ENCODE measurements at regions not wholly inside any gene's neighbourhood (a gene's known extent, or its start where the extent isn't known, plus 50 kb on each side); places are given as distances from the start of the nearest gene placed in this dataset.

DNA sequence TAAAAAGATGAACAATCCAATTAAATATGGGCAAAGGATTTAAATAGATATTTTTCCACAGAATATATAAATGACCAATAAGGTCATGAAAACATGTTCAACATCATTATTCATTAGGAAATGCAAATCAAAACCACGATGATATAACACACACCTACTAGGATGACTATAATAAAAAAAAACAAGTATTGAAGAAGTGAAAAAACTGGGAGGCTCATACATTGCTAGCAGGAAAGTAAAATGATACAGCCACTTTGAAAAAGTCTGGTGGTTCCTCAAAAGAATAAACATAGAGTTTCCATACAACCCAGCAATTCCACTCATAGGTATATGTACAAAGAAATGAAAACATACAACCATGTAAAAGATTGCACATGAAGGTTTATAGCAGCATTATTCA is 75.7 kb upstream of the RAB4A start:
- no peak overlapping the region for H3K4me2 ChIP-seq (replicated peaks; ENCODE audit: extremely low read depth, low read length, poor library complexity, severe bottlenecking)
- no peak for TF ChIP-seq CTCF (IDR thresholded peaks at IDR 0.05)
- no peak overlapping the region for H3K4me3 ChIP-seq (replicated peaks in 1 of 3; ENCODE audit: low read depth in 2 of 3, low read length in 3 of 3)
- H4K20me1 ChIP-seq (ENCODE audit: insufficient read depth, low read length), result no peaks in the 10 kb centered on the region
- no peak overlapping the region for H2AFZ ChIP-seq (ENCODE audit: insufficient read depth, low read depth, low read length, poor library complexity, severe bottlenecking)
- Mint-ChIP-seq H3K27me3 (ENCODE audit: low read depth in 3 of 3) (peaks cover 0 to 2% (median 0%) of the 10 kb centered on the region in 3 donors), H3K4me1 (peaks cover 46% of the 10 kb centered on the region), H3K9me3 (peaks cover 0 to 5% (median 0%) of the 10 kb centered on the region in 7 donors), H3K4me3 (no peak overlapping the region), H3K27ac (peak overlapping the region in 3 of 7 donors; percentile 2 to 54 (median 12)), H3K36me3 (no peaks in the 10 kb centered on the region)
- H3K27me3 ChIP-seq (ENCODE audit: control insufficient read depth in 2 of 2, insufficient read depth in 2 of 2, low read length in 2 of 2), result no peaks in the 10 kb centered on the region
- no peak overlapping the region for H3K9ac ChIP-seq (ENCODE audit: insufficient read depth, low read length, poor library complexity, severe bottlenecking)
- peak in 1 of 3 donors; percentile 17 for DNase-seq
- intact Hi-C loops (cut with micrococcal nuclease), result no loop called here
- no CpG with 5 or more reads among the region's 1 CpG for WGBS (ENCODE audit: insufficient coverage)
- no peaks in the 10 kb centered on the region for H3K36me3 ChIP-seq (replicated peaks in 1 of 2; ENCODE audit: control insufficient read depth in 1 of 2, insufficient read depth in 2 of 2, low read length in 2 of 2)
- H3K9me3 ChIP-seq (replicated peaks in 1 of 2; ENCODE audit: control insufficient read depth in 1 of 2, insufficient read depth in 1 of 2, low read length in 2 of 2), result no peaks in the 10 kb centered on the region
- H3K79me2 ChIP-seq (ENCODE audit: insufficient read depth, low read length), result no peaks in the 10 kb centered on the region
- H3K4me1 ChIP-seq (ENCODE audit: control insufficient read depth in 1 of 2, insufficient read depth in 2 of 2, low read length in 2 of 2), result peaks cover 39 to 58% of the 10 kb centered on the region in 2 donors
- no peak overlapping the region for H3K27ac ChIP-seq (ENCODE audit: low read depth in 1 of 2, low read length in 2 of 2)

- no peak overlapping the region for H2AFZ ChIP-seq (ENCODE audit: insufficient read depth, low read depth, low read length, poor library complexity, severe bottlenecking)
- DNase-seq, result no peak
- no peak overlapping the region for H3K9ac ChIP-seq (ENCODE audit: insufficient read depth, low read length, poor library complexity, severe bottlenecking)
- H3K4me3 ChIP-seq (replicated peaks in 1 of 3; ENCODE audit: low read depth in 2 of 3, low read length in 3 of 3), result no peak overlapping the region
- Mint-ChIP-seq H3K9me3 (peaks cover 0 to 5% (median 0%) of the 10 kb centered on the region in 7 donors), H3K27ac (peak overlapping the region in 3 of 7 donors; percentile 13 to 86 (median 25)), H3K4me1 (peaks cover 38% of the 10 kb centered on the region), H3K4me3 (no peak overlapping the region), H3K27me3 (ENCODE audit: low read depth in 3 of 3) (no peaks in the 10 kb centered on the region), H3K36me3 (peaks cover 0 to 2% of the 10 kb centered on the region in 2 donors)
- H3K79me2 ChIP-seq (ENCODE audit: insufficient read depth, low read length), result no peaks in the 10 kb centered on the region
- TF ChIP-seq CTCF (IDR thresholded peaks at IDR 0.05), result no peak
- intact Hi-C loops (cut with micrococcal nuclease), result no loop called here
- H3K4me2 ChIP-seq (replicated peaks; ENCODE audit: extremely low read depth, low read length, poor library complexity, severe bottlenecking), result no peak overlapping the region
- H3K9me3 ChIP-seq (replicated peaks in 1 of 2; ENCODE audit: control insufficient read depth in 1 of 2, insufficient read depth in 1 of 2, low read length in 2 of 2), result no peaks in the 10 kb centered on the region
- H3K27me3 ChIP-seq (ENCODE audit: control insufficient read depth in 2 of 2, insufficient read depth in 2 of 2, low read length in 2 of 2), result no peaks in the 10 kb centered on the region
- H3K4me1 ChIP-seq (ENCODE audit: control insufficient read depth in 1 of 2, insufficient read depth in 2 of 2, low read length in 2 of 2), result peaks cover 30 to 48% of the 10 kb centered on the region in 2 donors
- H3K27ac ChIP-seq (ENCODE audit: low read depth in 1 of 2, low read length in 2 of 2), result no peak overlapping the region
- H4K20me1 ChIP-seq (ENCODE audit: insufficient read depth, low read length), result no peaks in the 10 kb centered on the region
- H3K36me3 ChIP-seq (replicated peaks in 1 of 2; ENCODE audit: control insufficient read depth in 1 of 2, insufficient read depth in 2 of 2, low read length in 2 of 2), result no peaks in the 10 kb centered on the region
- 97% methylated on average over 4 of the region's 6 CpGs for WGBS (ENCODE audit: insufficient coverage)
Observed at GRCh38 chr1:229196404-229197264, 74.3 kb upstream of the RAB4A start.

Data from CD14-positive monocyte (primary cell).